Naive thymus-derived CD4-positive, alpha-beta T cell (primary cell): ENCODE measurements at regions not wholly inside any gene's neighbourhood (a gene's known extent, or its start where the extent isn't known, plus 50 kb on each side); places are given as distances from the start of the nearest gene placed in this dataset.

Experiments used
- ATAC-seq: fragments of 150-1000 bp; cut with Tn5 transposase; 2 replicates; pipeline ENCODE4 v1.10.0; 2021; ENCODE audit warnings: mild to moderate bottlenecking, moderate library complexity
- CTCF ChIA-PET: fragments of 350-600 bp; sonication (Branson Sonifier 250); formaldehyde crosslinking; loops from one replicate; lab custom pipeline; 2021; ENCODE audit warnings: antibody characterized with exemption; lab: Charles Lee
- POLR2A ChIA-PET: fragments of 350-600 bp; sonication (Branson Sonifier 250); formaldehyde crosslinking; loops from one replicate; lab custom pipeline; 2021; ENCODE audit warnings: antibody characterized with exemption, inconsistent platforms; lab: Charles Lee
- DNase-seq, 9 donors: peaks; one replicate each; pipeline versions ENCODE4 v3.0.0 to v3.0.0-alpha.2; 2020 to 2022; ENCODE audit warnings: mixed read lengths in 1 of 9
- H3K27ac ChIP-seq: one replicate; pipeline ENCODE4 v1.7.0; 2013; ENCODE audit warnings: mild to moderate bottlenecking, low read depth, low read length, moderate library complexity
- H3K27me3 ChIP-seq, 2 donors: one replicate each; pipeline ENCODE4 v1.7.0; 2013; ENCODE audit warnings: low read length in 2 of 2, mild to moderate bottlenecking in 2 of 2, moderate library complexity in 2 of 2; ENCODE audit not compliant: control insufficient read depth in 2 of 2, insufficient read depth in 2 of 2
- H3K36me3 ChIP-seq, 3 experiments: 1 replicate in 2 of 3; 2 replicates in 1 of 3; pipeline ENCODE4 v1.7.0; 2013; ENCODE audit warnings: low read length in 3 of 3, mild to moderate bottlenecking in 3 of 3, moderate library complexity in 1 of 3; ENCODE audit not compliant: insufficient read depth in 3 of 3, control insufficient read depth in 2 of 3
- H3K4me1 ChIP-seq, 2 donors: one replicate each; pipeline ENCODE4 v1.7.0; 2013; ENCODE audit warnings: low read length in 2 of 2, mild to moderate bottlenecking in 2 of 2, moderate library complexity in 1 of 2; ENCODE audit not compliant: control insufficient read depth in 2 of 2, insufficient read depth in 2 of 2
- H3K4me3 ChIP-seq: 2 replicates; pipeline ENCODE4 v1.7.0; 2013; ENCODE audit warnings: mild to moderate bottlenecking, low read length
- H3K9me3 ChIP-seq, 3 experiments: 1 replicate in 2 of 3; 2 replicates in 1 of 3; pipeline ENCODE4 v1.7.0; 2013; ENCODE audit warnings: low read length in 3 of 3; ENCODE audit not compliant: control insufficient read depth in 2 of 3
- H3K27ac Mint-ChIP-seq, 9 donors: one replicate each; pipeline ENCODE4 v1.8.0; 2020 to 2022; ENCODE audit warnings: mixed read lengths in 9 of 9, mild to moderate bottlenecking in 8 of 9, moderate library complexity in 5 of 9, inconsistent platforms in 2 of 9
- H3K27me3 Mint-ChIP-seq, 5 donors: one replicate each; pipeline ENCODE4 v1.8.0; 2021 to 2022; ENCODE audit warnings: mixed read lengths in 5 of 5, mild to moderate bottlenecking in 1 of 5
- H3K36me3 Mint-ChIP-seq, 5 donors: one replicate each; pipeline ENCODE4 v1.8.0; 2020 to 2022; ENCODE audit warnings: mixed read lengths in 5 of 5, mild to moderate bottlenecking in 3 of 5, inconsistent platforms in 1 of 5
- H3K4me1 Mint-ChIP-seq, 7 donors: one replicate each; pipeline ENCODE4 v1.8.0; 2020 to 2022; ENCODE audit warnings: mixed read lengths in 7 of 7, mild to moderate bottlenecking in 3 of 7, inconsistent platforms in 1 of 7
- H3K4me3 Mint-ChIP-seq, 10 donors: one replicate each; pipeline ENCODE4 v1.8.0; 2020 to 2022; ENCODE audit warnings: mild to moderate bottlenecking in 10 of 10, mixed read lengths in 10 of 10, moderate library complexity in 6 of 10, inconsistent platforms in 2 of 10
- H3K9me3 Mint-ChIP-seq, 11 donors: one replicate each; pipeline ENCODE4 v1.8.0; 2020 to 2022; ENCODE audit warnings: mixed read lengths in 11 of 11, mild to moderate bottlenecking in 4 of 11, inconsistent platforms in 1 of 11, moderate library complexity in 1 of 11
- intact Hi-C, 2 donors: fragments of 100-400 bp; cut with micrococcal nuclease; formaldehyde crosslinking; loops; one replicate each; pipeline ENCODE4 v1.15.1; 2023

DNA sequence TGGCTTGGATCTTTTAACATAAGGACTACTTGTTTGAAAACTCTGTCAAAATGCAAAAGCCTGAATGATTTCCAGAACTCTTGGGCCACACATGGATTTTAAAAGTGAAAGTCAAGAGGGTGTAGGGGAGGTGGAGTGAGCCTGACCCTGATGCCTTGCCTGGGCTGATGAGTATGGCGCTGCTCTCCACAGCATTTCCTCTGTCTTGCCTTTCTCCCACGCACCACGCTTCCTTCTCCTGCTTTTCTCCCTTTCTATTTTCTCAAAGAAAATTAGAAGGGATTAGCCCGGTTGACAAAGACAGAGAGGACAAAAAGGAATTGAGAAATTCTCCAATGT is 207.0 kb upstream of the CCDC68 start:
- Mint-ChIP-seq H3K4me1 (no peaks in the 10 kb centered on the region), H3K36me3 (peaks cover 0 to 3% (median 0%) of the 10 kb centered on the region in 5 donors), H3K9me3 (peaks cover 0 to 17% (median 2%) of the 10 kb centered on the region in 11 donors), H3K27me3 (peaks cover 0 to 5% (median 0%) of the 10 kb centered on the region in 5 donors), H3K4me3 (no peak overlapping the region), H3K27ac (no peak overlapping the region)
- H3K4me1 ChIP-seq = no peaks in the 10 kb centered on the region
- ChIA-PET POLR2A (no interaction called here), CTCF (no interaction called here)
- no peak for ATAC-seq
- H3K27ac ChIP-seq = no peak overlapping the region
- no peak for DNase-seq
- no peaks in the 10 kb centered on the region for H3K36me3 ChIP-seq
- H3K9me3 ChIP-seq = no peaks in the 10 kb centered on the region
- H3K27me3 ChIP-seq = no peaks in the 10 kb centered on the region
- intact Hi-C loops = no loop called here
- H3K4me3 ChIP-seq = no peak overlapping the region

DNA sequence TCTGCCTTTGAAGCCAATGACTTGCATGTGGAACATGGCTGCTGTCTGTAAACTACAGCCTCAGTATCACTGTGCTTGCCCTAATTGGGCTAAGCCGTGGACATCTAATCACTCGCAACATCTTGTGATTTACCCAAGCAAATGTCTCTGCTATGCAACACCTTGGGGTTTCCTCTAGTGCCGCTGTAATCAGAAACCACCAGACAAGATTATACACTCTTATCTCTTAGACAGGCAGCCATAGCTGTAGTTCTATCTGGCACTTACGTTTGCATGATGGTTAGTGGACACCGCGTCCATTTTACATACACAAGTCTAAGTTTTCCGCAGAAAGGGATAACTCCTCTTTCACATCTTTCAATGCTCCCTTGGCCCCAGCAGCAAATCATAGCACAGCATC is 204.3 kb upstream of the CCDC68 start:
- peak; percentile 51 for ATAC-seq

DNA sequence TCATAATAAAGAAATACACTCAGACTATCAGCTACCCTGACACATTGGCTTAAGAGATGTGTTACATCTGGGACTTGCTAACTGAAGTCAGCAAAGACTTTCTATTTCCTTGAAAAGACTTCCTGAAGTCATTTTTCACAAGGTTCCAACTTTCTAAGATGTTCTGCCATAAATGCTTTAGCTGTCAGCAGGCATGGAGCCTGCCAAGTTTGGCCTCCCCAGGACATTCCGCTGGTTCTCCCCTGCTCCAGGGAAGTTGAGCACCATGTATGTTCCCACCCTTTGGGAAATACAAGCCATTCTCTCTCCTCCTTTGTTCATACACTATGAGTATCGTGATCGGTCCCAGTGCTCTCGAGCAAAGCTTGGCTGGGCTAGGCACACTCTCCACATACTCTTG is 202.7 kb upstream of the CCDC68 start:
- H3K9me3 ChIP-seq = no peaks in the 10 kb centered on the region
- intact Hi-C loops = no loop called here
- H3K9me3 Mint-ChIP-seq = peaks cover 0 to 4% (median 1%) of the 10 kb centered on the region in 11 donors
- H3K36me3 Mint-ChIP-seq = no peaks in the 10 kb centered on the region
- no peak overlapping the region for H3K4me3 ChIP-seq
- ATAC-seq = no peak
- CTCF ChIA-PET = no interaction called here
- no peaks in the 10 kb centered on the region for H3K36me3 ChIP-seq
- H3K27ac ChIP-seq = no peak overlapping the region
- no peak for DNase-seq
- no peak overlapping the region for H3K27ac Mint-ChIP-seq
- H3K4me1 Mint-ChIP-seq = no peaks in the 10 kb centered on the region
- no peak overlapping the region for H3K4me3 Mint-ChIP-seq
- POLR2A ChIA-PET = no interaction called here
- no peaks in the 10 kb centered on the region for H3K27me3 ChIP-seq
- H3K4me1 ChIP-seq = no peaks in the 10 kb centered on the region
- peaks cover 0 to 5% (median 0%) of the 10 kb centered on the region in 5 donors for H3K27me3 Mint-ChIP-seq

More for the DNA sequence above, 204.3 kb upstream of the CCDC68 start:
- H3K27me3 ChIP-seq = no peaks in the 10 kb centered on the region
- ChIA-PET POLR2A (no interaction called here), CTCF (no interaction called here)
- H3K36me3 ChIP-seq = no peaks in the 10 kb centered on the region
- peaks cover 0 to 3% (median 0%) of the 10 kb centered on the region in 5 donors for H3K36me3 Mint-ChIP-seq
- intact Hi-C loops = no loop called here
- no peak overlapping the region for H3K27ac Mint-ChIP-seq
- no peaks in the 10 kb centered on the region for H3K4me1 ChIP-seq
- H3K4me3 ChIP-seq = no peak overlapping the region
- DNase-seq = no peak
- H3K9me3 Mint-ChIP-seq = peaks cover 0 to 13% (median 2%) of the 10 kb centered on the region in 11 donors
- peaks cover 0 to 5% (median 0%) of the 10 kb centered on the region in 5 donors for H3K27me3 Mint-ChIP-seq
- no peak overlapping the region for H3K27ac ChIP-seq
- no peaks in the 10 kb centered on the region for H3K4me1 Mint-ChIP-seq
- H3K9me3 ChIP-seq = no peaks in the 10 kb centered on the region
- no peak overlapping the region for H3K4me3 Mint-ChIP-seq

DNA sequence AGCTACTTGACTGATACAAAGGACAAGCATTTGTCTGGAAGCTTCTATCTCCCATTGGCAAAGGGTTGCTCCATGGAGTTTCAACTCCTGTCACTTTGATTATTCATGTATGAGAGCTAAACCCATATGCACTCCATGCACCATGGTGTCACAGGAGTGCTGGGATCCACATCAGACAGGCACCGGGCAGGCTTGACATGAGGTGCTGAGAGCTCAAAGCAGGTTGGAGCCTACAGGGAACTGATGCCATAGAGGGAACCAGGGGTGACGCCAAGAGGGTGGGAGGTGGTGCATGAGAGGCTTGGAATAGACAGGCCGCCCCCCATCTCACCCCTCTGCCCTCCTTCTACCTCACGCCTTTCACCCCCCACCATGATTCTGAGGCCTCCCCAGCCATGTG is 199.8 kb upstream of the CCDC68 start:
- Histone ChIP-seq H3K9me3 (no peaks in the 10 kb centered on the region), H3K36me3 (no peaks in the 10 kb centered on the region), H3K4me3 (no peak overlapping the region), H3K4me1 (no peaks in the 10 kb centered on the region), H3K27ac (no peak overlapping the region), H3K27me3 (no peaks in the 10 kb centered on the region)
- Mint-ChIP-seq H3K4me3 (no peak overlapping the region), H3K27me3 (no peaks in the 10 kb centered on the region), H3K27ac (no peak overlapping the region), H3K4me1 (no peaks in the 10 kb centered on the region), H3K9me3 (peaks cover 0 to 6% (median 3%) of the 10 kb centered on the region in 11 donors), H3K36me3 (no peaks in the 10 kb centered on the region)
- intact Hi-C loops = no loop called here
- ChIA-PET POLR2A (no interaction called here), CTCF (no interaction called here)
- DNase-seq = no peak
- no peak for ATAC-seq

DNA sequence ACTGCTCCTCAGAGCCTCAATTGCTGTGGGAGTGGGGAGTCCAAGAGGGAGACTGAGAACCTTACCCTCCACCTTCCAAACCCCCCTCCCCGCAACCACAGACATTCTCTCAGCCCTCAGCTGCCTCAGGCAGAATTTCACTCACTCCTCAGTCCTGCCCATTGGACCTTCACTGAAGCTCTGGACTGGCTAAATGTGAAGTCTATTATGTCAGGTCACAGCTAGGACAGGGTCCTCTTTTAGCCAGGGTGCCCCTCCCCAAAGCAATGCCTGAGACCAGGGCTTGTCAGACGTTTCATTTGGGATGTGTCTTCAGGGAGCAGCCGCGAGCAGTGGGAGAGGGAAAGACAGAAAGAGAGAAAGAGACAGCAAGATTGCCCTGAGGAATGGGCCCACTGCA is 199.3 kb upstream of the CCDC68 start:
- Mint-ChIP-seq H3K4me3 (no peak overlapping the region), H3K27ac (no peak overlapping the region), H3K27me3 (no peaks in the 10 kb centered on the region), H3K36me3 (no peaks in the 10 kb centered on the region), H3K4me1 (no peaks in the 10 kb centered on the region), H3K9me3 (peaks cover 0 to 6% (median 3%) of the 10 kb centered on the region in 11 donors)
- no peaks in the 10 kb centered on the region for H3K9me3 ChIP-seq
- ChIA-PET CTCF (no interaction called here), POLR2A (no interaction called here)
- intact Hi-C loops = no loop called here
- H3K27ac ChIP-seq = no peak overlapping the region
- no peaks in the 10 kb centered on the region for H3K36me3 ChIP-seq
- no peaks in the 10 kb centered on the region for H3K4me1 ChIP-seq
- no peaks in the 10 kb centered on the region for H3K27me3 ChIP-seq
- no peak overlapping the region for H3K4me3 ChIP-seq
- ATAC-seq (no peak), DNase-seq (no peak)

DNA sequence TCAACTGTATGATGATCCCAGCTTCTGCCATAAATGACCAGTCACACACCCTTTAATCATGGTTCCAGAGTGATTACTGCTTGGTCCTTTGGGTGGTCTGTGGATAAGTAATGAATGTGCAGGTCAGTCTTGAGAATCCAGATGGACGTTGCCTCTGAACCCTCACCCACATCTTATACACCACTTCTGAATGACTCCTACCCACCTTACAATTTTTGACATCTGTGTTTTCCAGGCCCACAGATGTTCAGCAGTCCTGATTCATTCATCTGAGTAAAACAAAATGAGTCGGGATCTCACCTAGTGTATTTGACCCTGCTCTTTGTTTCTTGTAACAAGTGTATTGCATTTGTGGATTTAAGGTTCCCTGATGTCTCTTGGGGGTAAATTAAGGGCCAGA is 194.1 kb upstream of the CCDC68 start:
- no peak overlapping the region for H3K4me3 Mint-ChIP-seq
- no peaks in the 10 kb centered on the region for H3K27me3 ChIP-seq
- no peaks in the 10 kb centered on the region for H3K36me3 Mint-ChIP-seq
- H3K4me3 ChIP-seq = no peak overlapping the region
- H3K36me3 ChIP-seq = no peaks in the 10 kb centered on the region
- H3K27me3 Mint-ChIP-seq = peaks cover 0 to 13% (median 10%) of the 10 kb centered on the region in 5 donors
- DNase-seq (no peak), ATAC-seq (no peak)
- H3K4me1 Mint-ChIP-seq = no peaks in the 10 kb centered on the region
- peaks cover 0 to 7% (median 4%) of the 10 kb centered on the region in 11 donors for H3K9me3 Mint-ChIP-seq
- H3K4me1 ChIP-seq = no peaks in the 10 kb centered on the region
- ChIA-PET CTCF (no interaction called here), POLR2A (no interaction called here)
- H3K9me3 ChIP-seq = no peaks in the 10 kb centered on the region
- intact Hi-C loops = no loop called here
- H3K27ac ChIP-seq = no peak overlapping the region
- H3K27ac Mint-ChIP-seq = no peak overlapping the region

DNA sequence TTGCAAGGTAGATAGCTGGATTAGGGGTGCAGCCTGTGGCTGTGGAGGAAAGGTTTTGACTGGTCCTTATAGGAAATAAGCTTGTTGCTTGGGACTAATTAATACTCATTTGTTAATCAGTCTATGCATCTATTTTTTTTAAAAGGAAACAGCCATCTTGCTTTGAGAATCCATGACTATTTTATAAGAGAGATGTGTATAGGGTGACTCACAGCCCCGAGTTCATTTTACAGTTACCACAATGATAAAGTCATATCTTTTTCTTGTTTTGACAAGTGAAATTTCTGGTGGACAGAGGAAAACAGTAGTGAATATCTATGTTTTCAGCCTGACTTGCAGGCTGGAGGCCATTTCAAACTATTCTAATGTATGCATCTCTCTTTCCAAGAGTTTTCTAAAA is 193.5 kb upstream of the CCDC68 start:
- Histone ChIP-seq H3K36me3 (no peaks in the 10 kb centered on the region), H3K27me3 (no peaks in the 10 kb centered on the region), H3K4me3 (no peak overlapping the region), H3K27ac (no peak overlapping the region), H3K4me1 (no peaks in the 10 kb centered on the region), H3K9me3 (no peaks in the 10 kb centered on the region)
- Mint-ChIP-seq H3K4me3 (no peak overlapping the region), H3K27me3 (peaks cover 0 to 13% (median 12%) of the 10 kb centered on the region in 5 donors), H3K27ac (no peak overlapping the region), H3K4me1 (no peaks in the 10 kb centered on the region), H3K9me3 (peaks cover 0 to 7% (median 1%) of the 10 kb centered on the region in 11 donors), H3K36me3 (no peaks in the 10 kb centered on the region)
- ChIA-PET POLR2A (no interaction called here), CTCF (no interaction called here)
- DNase-seq (no peak), ATAC-seq (no peak)
- intact Hi-C loops = no loop called here
